Glutamatergic neuron (in vitro differentiated cells): ENCODE measurements at regions not wholly inside any gene's neighbourhood (a gene's known extent, or its start where the extent isn't known, plus 50 kb on each side); places are given as distances from the start of the nearest gene placed in this dataset.

Experiments
- DNase-seq: peaks from one replicate; pipeline ENCODE4 v3.0.0; 2022
- H3K27ac Mint-ChIP-seq: one replicate; pipeline ENCODE4 v1.8.0; 2020; ENCODE audit warnings: mild to moderate bottlenecking, mixed read lengths, inconsistent platforms; ENCODE audit not compliant: unreplicated experiment
- H3K27me3 Mint-ChIP-seq: one replicate; pipeline ENCODE4 v1.8.0; 2020; ENCODE audit warnings: mild to moderate bottlenecking, moderate library complexity, mixed read lengths, inconsistent platforms; ENCODE audit not compliant: unreplicated experiment
- H3K36me3 Mint-ChIP-seq: one replicate; pipeline ENCODE4 v1.8.0; 2020; ENCODE audit warnings: mild to moderate bottlenecking, mixed read lengths, inconsistent platforms; ENCODE audit not compliant: unreplicated experiment
- H3K4me1 Mint-ChIP-seq: one replicate; pipeline ENCODE4 v1.8.0; 2020; ENCODE audit warnings: mild to moderate bottlenecking, low read depth, mixed read lengths, inconsistent platforms; ENCODE audit not compliant: unreplicated experiment
- H3K4me3 Mint-ChIP-seq: one replicate; pipeline ENCODE4 v1.8.0; 2020; ENCODE audit warnings: mild to moderate bottlenecking, mixed read lengths, inconsistent platforms; ENCODE audit not compliant: unreplicated experiment
- H3K9me3 Mint-ChIP-seq: one replicate; pipeline ENCODE4 v1.8.0; 2020; ENCODE audit warnings: mild to moderate bottlenecking, moderate library complexity, mixed read lengths, inconsistent platforms; ENCODE audit not compliant: unreplicated experiment
- CTCF ChIP-seq: fragments of 200-600 bp; sonication (generic); IDR thresholded peaks from one replicate; pipeline ENCODE4 v1.5.0; 2021; ENCODE audit not compliant: partially characterized antibody, unreplicated experiment

GRCh38 chr5:88144219-88145001 is 124.2 kb downstream of the TMEM161B start:
- H3K4me1 Mint-ChIP-seq: peaks cover 4% of the 10 kb centered on the region
- no peak for TF ChIP-seq CTCF
- H3K36me3 Mint-ChIP-seq: no peaks in the 10 kb centered on the region
- H3K9me3 Mint-ChIP-seq: no peaks in the 10 kb centered on the region
- H3K4me3 Mint-ChIP-seq: peak overlapping the region; percentile 26
- no peak for DNase-seq
- peaks cover 8% of the 10 kb centered on the region for H3K27me3 Mint-ChIP-seq
- H3K27ac Mint-ChIP-seq: no peak overlapping the region

GRCh38 chr5:88143693-88144218 is 124.9 kb downstream of the TMEM161B start:
- DNase-seq: no peak
- peaks cover 8% of the 10 kb centered on the region for H3K27me3 Mint-ChIP-seq
- H3K27ac Mint-ChIP-seq: no peak overlapping the region
- TF ChIP-seq CTCF: no peak
- H3K9me3 Mint-ChIP-seq: no peaks in the 10 kb centered on the region
- H3K4me1 Mint-ChIP-seq: peaks cover 4% of the 10 kb centered on the region
- no peaks in the 10 kb centered on the region for H3K36me3 Mint-ChIP-seq
- H3K4me3 Mint-ChIP-seq: no peak overlapping the region

- Mint-ChIP-seq H3K4me3 (no peak overlapping the region), H3K27ac (no peak overlapping the region), H3K9me3 (no peaks in the 10 kb centered on the region), H3K36me3 (no peaks in the 10 kb centered on the region), H3K4me1 (peaks cover 4% of the 10 kb centered on the region), H3K27me3 (peaks cover 8% of the 10 kb centered on the region)
- no peak for DNase-seq
- no peak for TF ChIP-seq CTCF
Observed at GRCh38 chr5:88142886-88143692, 125.6 kb downstream of the TMEM161B start.

- Mint-ChIP-seq H3K4me1 (peaks cover 4% of the 10 kb centered on the region), H3K9me3 (no peaks in the 10 kb centered on the region), H3K27ac (no peak overlapping the region), H3K27me3 (peaks cover 8% of the 10 kb centered on the region), H3K4me3 (no peak overlapping the region), H3K36me3 (no peaks in the 10 kb centered on the region)
- DNase-seq: no peak
- TF ChIP-seq CTCF: no peak
Observed at GRCh38 chr5:88142636-88142885, 126.1 kb downstream of the TMEM161B start.
